ENCODE measurements at regions not wholly inside any gene's neighbourhood (a gene's known extent, or its start where the extent isn't known, plus 50 kb on each side); places are given as distances from the start of the nearest gene placed in this dataset.
"Not testable (repeated sequence)": the region's sequence is repeated elsewhere in the genome, so short reads cannot be mapped to it uniquely, and the experiment has no call there.

GRCh38 chr20:23294166-23294565 is 56.4 kb upstream of the NXT1 start:
- H3K4me3 ChIP-seq (replicated peaks; ENCODE audit: low read depth, low read length), result no peak overlapping the region
- TF ChIP-seq, protein P1, sequence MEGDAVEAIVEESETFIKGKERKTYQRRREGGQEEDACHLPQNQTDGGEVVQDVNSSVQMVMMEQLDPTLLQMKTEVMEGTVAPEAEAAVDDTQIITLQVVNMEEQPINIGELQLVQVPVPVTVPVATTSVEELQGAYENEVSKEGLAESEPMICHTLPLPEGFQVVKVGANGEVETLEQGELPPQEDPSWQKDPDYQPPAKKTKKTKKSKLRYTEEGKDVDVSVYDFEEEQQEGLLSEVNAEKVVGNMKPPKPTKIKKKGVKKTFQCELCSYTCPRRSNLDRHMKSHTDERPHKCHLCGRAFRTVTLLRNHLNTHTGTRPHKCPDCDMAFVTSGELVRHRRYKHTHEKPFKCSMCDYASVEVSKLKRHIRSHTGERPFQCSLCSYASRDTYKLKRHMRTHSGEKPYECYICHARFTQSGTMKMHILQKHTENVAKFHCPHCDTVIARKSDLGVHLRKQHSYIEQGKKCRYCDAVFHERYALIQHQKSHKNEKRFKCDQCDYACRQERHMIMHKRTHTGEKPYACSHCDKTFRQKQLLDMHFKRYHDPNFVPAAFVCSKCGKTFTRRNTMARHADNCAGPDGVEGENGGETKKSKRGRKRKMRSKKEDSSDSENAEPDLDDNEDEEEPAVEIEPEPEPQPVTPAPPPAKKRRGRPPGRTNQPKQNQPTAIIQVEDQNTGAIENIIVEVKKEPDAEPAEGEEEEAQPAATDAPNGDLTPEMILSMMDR (IDR thresholded peaks at IDR 0.05; ENCODE audit: low read length, missing control alignments), result no peak
- DNase-seq (ENCODE audit: low read depth), result no peak

- no peak for DNase-seq (ENCODE audit: low read depth)
- no peak overlapping the region for H3K4me3 ChIP-seq (replicated peaks; ENCODE audit: low read depth, low read length)
- TF ChIP-seq, protein P1 (IDR thresholded peaks at IDR 0.05; ENCODE audit: low read length, missing control alignments), result no peak
Measured at GRCh38 chr20:23293689-23294088, 56.9 kb upstream of the NXT1 start.

- H3K4me3 ChIP-seq (replicated peaks; ENCODE audit: low read depth, low read length), result not testable (repeated sequence)
Measured at GRCh38 chr20:23292311-23292710, 58.3 kb upstream of the NXT1 start.

DNA sequence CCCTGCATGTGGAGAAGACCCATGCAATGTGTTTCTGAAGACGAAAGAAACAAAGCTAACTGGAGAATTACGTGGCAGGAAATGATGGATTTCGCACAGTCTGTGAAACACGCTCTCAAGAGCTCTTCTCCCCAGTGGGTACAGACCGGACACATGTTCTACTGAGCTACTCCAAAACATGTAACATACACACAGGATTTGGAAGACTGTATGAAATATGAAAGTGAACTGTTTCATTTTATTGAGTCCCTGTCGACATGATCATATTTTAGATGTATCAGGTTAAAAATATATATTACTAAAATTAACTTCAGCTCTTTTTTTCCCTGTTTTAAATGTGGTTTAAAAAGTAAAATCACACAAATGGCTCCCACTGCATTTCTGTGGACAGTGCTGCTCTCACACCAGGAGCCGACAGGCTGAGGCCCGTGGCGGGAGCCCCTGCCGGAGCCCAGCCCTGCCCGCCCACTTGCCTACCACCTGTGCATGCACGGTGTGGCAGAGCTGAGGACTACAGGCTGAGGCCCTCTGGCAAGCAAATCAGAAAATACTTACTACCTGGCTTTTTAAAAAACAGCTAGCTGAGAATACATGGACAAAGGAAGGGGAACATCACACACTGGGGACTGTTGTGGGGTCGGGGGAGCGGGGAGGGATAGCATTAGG is 58.9 kb upstream of the NXT1 start:
- no peak for DNase-seq (ENCODE audit: low read depth)
- no peak overlapping the region for H3K4me3 ChIP-seq (replicated peaks; ENCODE audit: low read depth, low read length)
- TF ChIP-seq, protein P1 (IDR thresholded peaks at IDR 0.05; ENCODE audit: low read length, missing control alignments), result no peak

More at GRCh38 chr20:23292311-23292710, 58.3 kb upstream of the NXT1 start:
- DNase-seq (ENCODE audit: low read depth), result not testable (repeated sequence)

GRCh38 chr20:23290761-23291574 is 59.6 kb upstream of the NXT1 start:
- TF ChIP-seq, protein P1 (IDR thresholded peaks at IDR 0.05; ENCODE audit: low read length, missing control alignments), result no peak
- H3K4me3 ChIP-seq (replicated peaks; ENCODE audit: low read depth, low read length), result no peak overlapping the region
- DNase-seq (ENCODE audit: low read depth), result no peak

- no peak overlapping the region for H3K4me3 ChIP-seq (replicated peaks; ENCODE audit: low read depth, low read length)
- TF ChIP-seq, protein P1 (IDR thresholded peaks at IDR 0.05; ENCODE audit: low read length, missing control alignments), result no peak
- DNase-seq (ENCODE audit: low read depth), result no peak
Measured at GRCh38 chr20:23289724-23290395, 60.7 kb upstream of the NXT1 start.

DNA sequence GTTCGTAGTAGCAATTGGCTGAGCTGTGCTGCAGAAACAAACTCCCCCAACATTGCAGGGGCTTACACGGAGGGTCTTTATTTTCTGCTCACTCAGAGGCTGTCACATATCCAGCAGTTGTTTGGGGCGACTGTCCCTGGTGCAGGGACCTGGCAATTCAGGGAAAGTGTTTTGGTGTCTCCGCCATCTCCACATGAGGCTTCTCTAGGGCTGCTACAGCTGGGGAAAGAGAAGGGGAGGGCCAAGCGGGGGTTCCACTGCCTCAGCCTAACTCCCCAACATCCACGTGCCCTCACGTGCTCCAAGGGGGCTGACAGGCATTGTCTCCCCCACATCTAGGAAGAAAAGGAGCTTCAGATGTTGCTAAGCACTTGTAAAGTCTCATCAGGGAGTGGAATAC is 61.3 kb upstream of the NXT1 start:
- TF ChIP-seq, protein P1 (IDR thresholded peaks at IDR 0.05; ENCODE audit: low read length, missing control alignments), result no peak
- DNase-seq (ENCODE audit: low read depth), result no peak
- no peak overlapping the region for H3K4me3 ChIP-seq (replicated peaks; ENCODE audit: low read depth, low read length)

All from fibroblast of pulmonary artery (primary cell).